CD1c-positive myeloid dendritic cell (primary cell): ENCODE measurements at regions not wholly inside any gene's neighbourhood (a gene's known extent, or its start where the extent isn't known, plus 50 kb on each side); places are given as distances from the start of the nearest gene placed in this dataset.

ENCODE experiments used
- DNase-seq: peaks from one replicate; pipeline ENCODE4 v3.0.0-alpha.2; 2016; ENCODE audit errors: extremely low spot score

DNA sequence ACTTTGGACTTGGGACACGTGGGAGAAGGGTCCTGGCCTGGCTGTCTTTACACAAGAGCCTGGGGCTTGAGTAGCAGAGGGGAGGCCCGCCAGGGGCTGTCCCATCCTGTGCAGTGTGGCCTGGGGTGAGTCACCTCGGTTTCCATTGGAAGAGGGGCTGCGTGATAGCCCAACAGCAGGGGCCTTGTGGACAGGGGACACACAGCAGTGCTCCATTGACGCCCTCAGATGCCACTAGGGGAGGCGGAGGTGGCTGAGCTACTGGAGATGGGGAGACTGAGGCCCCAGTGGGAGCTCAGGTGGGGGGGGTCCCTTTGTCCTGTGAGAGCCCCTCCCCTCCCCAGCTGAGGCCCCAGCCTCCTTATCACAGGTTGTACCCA, 50.0 kb upstream of the RNU6ATAC start:
- no peak for DNase-seq

GRCh38 chr9:134214766-134215419, 50.5 kb upstream of the RNU6ATAC start:
- DNase-seq = no peak

DNA sequence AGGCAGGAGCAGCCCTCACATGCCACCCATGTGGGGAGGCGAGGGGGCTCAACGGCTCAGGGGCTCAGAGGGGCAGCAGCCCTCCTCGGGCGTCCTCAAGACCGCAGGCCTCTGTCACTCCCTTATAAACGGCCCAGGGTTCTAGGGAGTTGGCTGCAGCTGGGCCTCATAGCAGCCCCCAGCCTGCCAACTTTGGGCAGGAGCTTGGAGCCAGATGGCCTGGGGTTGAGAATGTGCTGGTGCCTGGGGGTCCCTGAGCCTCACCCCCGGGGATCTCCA, 51.0 kb upstream of the RNU6ATAC start:
- DNase-seq = no peak

- DNase-seq = peak; percentile 20
Measured at GRCh38 chr9:134215699-134216448, 51.5 kb upstream of the RNU6ATAC start.

DNA sequence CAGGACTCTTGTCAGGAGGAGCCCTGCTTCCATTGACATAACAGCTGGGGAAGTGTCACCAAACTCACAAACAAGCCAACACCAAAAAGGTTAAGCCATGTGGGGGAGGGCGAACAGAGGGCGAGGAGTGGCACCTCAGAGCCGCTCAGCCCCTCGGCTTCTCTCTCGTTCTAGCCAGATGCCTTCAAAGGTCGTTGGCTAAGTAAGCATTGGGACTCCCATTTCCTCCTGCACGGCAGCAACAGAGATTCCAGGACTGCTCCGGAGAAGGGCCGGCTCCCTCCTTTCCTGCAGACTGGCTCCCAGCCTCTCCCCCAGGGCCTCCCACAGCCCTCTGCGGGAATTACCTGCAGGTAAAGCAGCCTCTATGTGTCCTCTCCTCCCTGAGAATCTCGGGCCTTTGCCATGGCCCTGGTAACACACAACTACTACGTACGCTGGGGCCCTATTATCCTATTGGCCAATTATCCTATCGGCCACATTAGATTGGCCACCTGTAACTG, 52.1 kb upstream of the RNU6ATAC start:
- DNase-seq = no peak

- DNase-seq = no peak
Measured at GRCh38 chr9:134216961-134217360, 52.6 kb upstream of the RNU6ATAC start.

DNA sequence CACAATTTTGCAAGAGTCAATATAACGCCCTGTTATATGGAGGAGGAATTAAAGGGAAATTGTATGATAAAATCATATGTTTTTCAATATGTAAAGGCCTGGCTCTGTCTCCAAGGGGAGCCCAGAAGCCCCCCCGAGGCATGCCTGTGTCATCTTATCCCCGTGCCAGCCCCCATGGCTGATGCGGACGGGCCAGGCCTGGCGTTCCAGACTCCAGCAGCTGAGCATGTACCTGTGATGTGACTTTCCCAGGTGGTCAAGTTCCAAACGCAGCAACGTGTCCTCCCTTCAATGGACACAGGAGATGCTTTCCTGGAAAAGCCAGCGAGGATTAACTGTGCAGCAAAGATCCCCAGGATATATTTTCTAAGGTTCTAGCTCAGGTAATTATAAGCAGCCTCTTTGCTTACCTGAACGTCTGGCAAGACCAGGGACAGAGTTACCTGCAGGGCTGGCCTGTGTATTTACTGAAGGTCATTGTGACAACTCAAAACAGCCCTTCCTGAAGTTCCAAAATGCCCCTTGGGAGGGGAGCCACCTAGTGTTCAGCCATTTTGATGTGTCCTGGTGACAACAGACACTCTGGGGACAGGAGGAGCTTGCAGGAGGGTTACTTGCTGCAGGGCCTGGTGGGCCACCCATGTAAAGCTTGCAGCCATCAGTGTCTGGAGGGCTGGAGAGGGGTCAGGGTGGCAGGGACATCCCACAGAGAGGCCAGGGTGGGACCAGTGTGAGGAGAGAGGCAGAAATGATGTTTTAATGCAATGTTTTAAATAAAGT, 53.3 kb upstream of the RNU6ATAC start:
- DNase-seq = peak; percentile 11

DNA sequence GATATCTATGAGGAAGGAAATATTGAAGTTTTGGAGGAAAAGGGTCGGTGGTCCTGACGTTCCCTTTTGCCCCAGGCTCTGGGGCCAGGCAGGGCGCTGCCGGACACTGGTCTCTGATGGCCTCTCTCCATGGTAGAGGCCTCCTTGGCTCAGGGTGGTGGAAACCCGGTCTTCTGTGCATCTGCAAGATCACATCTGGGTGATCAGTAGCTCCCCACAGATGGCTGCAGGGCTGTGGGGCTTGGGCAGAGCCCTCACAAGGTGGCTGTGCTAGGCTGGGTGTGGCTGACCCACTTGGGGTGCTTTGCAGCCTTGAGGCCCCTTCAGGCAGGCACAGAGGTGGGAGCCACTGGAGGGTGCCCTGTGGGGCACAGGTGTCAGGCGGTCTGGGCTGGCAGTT, 53.9 kb upstream of the RNU6ATAC start:
- DNase-seq = no peak

GRCh38 chr9:134219646-134220060, 55.3 kb upstream of the RNU6ATAC start:
- DNase-seq = no peak

DNA sequence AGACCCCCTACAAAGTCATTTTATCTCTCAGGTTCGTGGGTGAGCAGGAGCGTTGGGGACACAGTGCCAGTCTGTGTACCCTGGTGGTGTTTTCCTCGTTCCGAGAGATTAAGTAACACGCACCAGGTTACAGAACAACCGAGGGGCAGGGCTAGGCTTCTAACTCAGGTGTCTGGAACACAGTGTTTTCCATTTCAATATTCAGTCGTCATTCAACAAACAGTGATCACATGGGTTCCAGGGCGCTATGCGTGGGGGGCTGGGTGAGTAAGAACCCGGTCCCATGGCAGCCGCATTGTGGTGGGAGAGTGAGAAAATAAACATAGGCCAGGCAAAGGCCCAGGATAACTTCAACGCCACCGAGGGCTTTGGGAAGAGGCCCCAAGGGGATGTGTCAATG, 55.9 kb upstream of the RNU6ATAC start:
- DNase-seq = no peak

DNA sequence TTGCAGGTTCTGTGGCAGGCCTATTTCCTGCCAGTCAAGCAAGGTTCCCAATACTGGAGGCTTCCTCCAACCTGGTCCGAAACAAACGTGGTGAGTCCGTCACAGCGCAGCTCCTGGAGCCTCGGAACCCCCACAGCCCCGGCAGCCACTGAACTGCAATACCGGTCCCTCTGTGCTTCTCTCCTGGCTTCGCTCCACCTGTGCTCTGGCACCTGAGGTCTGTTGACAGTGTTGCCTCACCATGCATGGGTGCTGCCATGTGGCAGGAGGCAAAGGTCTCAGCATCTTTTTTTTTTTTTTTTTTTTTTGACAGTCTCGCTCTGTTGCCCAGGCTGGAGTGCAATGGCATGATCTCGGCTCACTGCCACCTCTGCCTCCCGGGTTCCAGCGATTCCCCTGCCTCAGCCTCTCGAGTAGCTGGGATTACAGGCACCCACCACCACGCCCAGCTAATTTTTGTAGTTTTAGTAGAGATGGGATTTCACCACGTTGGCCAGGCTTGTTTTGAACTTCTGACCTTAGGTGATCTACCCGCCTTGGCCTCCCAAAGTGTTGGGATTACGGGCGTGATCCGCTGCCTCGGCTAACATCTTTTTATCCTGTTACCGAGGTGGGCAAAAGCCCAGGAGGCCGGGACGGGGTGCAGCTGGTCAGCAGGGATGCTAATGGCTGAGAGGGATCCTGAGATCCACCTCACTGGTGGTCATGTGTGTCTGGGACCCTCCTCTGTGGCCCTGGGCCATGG, 57.1 kb upstream of the RNU6ATAC start:
- no peak for DNase-seq

DNA sequence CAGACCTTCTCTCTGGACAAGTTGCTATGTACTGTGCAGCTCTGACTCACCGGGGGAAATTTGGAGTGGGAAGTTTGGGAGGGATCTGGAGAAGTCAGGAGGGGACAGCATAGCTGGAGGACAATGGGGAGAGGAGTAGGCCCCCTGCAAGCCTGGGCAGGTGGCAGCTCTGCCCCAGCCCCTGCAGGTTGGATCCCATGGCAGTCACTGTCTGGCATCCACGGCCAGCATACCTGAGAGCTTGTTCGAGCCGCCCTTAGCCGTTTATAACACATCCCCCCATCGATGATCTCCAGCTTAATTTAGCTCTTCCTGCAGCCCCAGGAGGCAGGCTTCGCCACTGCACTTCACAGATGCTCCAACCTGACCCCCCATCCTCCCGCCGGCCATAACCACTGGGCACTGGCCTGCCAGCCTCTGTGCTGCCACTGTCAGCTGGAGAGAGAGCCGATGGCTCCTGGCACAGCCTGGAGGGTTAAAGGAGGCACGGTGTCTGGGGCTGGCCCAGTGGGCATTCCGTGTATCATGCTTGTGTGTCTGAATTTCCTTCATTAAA, 57.7 kb upstream of the RNU6ATAC start:
- no peak for DNase-seq

DNA sequence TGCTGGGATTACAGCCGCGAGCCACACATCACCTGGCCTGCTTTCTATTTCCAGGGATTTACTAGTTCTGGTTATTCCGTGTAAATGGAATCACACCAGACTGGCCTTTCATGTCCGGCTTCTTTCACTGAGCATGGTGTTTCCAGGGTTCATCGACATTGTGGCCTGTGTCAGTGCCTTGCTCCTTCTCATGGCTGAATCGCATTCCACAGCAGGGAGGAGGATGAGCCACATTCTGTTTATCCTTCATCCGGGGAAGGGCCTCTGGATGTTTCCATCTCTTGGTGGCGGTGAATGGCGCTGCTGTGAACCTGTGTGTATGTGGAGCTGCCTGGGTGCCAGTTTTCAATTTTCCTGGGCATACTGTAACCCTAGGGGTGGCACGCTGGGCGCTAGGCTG, 58.7 kb upstream of the RNU6ATAC start:
- no peak for DNase-seq

DNA sequence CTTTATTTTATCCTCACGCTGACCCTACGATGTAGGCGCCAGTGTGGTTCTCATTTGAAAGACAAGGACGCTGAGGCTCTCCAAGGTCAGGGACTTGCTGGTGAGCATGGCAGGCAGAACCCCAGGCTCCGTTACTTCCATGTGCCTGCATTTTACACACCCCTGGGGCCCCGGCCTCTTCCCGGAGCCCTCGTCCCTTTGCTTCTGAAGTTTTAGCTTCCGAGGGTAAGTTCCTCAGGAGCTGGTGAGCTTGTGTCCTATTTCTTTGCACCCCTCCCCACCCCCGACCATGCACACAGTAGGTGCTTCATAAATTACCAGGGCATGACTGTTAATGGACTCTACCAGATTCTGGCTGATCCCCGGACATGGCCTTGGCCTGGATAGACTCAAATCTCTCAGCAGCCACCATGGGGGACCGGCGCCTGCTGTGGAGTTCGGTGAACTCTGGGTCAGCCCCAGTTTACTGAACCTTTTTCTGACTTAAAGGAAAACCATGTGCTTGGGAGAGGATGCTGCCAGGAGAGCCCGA, 59.3 kb upstream of the RNU6ATAC start:
- DNase-seq = no peak

DNA sequence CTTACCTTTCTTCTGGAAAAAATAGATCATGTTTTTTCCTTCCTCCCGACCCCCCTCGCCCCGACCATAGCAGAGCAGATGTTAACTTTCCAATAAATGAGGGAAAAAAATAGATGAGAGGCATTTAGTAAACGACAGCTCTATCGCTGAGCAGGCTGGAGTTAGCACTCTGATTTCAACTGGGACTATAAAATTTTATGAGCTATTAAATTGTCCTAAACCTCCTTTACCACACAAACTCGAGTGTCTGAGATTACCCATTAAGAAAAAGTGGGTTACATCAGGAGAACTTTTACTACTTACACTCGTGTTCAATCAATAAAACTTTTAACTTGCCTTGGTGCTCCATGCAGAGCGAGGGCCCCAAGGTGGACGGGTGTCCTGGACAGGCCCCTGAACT, 59.8 kb upstream of the RNU6ATAC start:
- DNase-seq = no peak

DNA sequence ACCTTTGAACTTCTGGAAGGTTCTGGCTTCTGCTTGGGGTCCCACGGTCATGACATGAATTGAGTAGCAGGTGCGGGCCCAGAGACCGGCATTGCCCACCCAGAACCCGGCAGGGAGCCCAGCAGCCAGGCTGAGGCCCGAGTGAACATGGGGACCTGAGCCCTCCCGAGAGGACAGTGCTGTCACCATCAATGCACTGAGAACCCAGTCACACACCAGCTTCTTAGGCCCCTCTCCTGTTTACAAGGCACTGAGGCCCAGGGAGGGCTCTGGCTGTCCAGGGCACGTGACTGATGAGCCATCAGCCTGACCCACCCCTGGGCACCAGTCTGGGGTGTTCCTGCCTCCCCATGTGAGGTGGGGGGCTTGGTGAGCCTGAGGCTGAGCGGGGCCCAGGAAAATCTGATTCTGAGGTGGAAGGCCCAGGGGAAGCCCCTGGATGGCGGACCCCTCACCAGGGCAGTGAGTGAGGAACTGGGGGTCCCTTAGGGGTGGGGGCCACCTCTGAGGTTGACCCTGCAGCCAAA, 60.3 kb upstream of the RNU6ATAC start:
- DNase-seq = no peak

DNA sequence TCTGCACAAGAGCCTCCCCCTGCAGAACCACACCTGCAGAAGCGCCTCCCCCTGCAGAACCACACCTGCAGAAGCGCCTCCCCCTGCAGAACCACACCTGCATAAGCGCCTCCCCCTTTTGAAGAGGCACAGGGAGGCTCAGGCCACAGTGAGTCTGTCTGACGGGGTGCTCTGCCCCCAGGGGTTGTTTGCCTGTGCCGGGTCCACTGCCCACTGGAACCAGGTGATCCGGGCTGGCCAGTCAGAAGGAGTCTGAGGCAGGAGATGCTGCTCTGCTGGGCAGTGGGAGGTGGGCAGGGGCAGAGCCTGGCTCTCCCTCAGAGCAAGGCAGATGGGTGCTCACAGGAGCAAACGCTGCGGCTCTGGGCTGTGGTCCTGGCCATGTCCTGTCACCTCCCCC, 60.8 kb upstream of the RNU6ATAC start:
- no peak for DNase-seq

GRCh38 chr9:134225816-134226215, 61.5 kb upstream of the RNU6ATAC start:
- no peak for DNase-seq

DNA sequence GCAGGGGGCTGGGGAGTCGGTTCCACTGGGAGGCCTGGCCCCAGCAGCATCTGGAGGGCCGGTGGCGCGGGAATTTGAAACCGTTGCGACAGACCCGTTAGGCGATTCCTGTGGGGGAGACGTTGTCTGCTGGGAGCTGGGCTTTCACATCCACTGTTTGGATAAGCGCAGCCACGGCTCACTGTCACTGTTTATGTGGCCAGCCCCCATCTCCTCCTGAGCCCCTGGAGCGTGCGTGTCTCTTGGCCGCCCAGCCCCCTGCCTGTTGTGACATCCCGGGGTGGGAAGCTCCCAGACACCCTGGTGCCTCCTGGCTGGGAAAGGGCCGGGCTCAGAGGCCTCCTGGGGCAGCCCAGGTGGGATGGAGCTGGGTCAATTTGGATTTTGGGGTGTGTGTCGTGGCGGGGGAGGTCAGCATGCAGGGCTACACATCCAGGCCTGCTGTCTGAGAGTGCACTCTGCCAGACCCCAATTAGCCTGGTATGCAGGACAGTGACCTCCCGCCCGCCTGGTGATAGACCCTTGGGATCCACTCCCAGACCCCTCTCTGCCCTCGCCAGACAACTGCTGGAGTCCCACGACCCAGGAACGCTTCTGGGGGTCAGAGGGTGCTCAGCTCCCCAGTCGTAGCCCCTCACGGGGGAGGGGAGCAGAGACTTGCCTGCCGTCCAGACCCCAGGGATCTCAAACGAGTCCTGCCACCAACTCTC, 62.0 kb upstream of the RNU6ATAC start:
- no peak for DNase-seq
